Coronary artery (tissue), 2 donors: ENCODE measurements at regions not wholly inside any gene's neighbourhood (a gene's known extent, or its start where the extent isn't known, plus 50 kb on each side); places are given as distances from the start of the nearest gene placed in this dataset.
"Not testable (repeated sequence)": the region's sequence is repeated elsewhere in the genome, so short reads cannot be mapped to it uniquely, and the experiment has no call there.

ENCODE experiments used
- DNase-seq: peaks from one replicate; pipeline ENCODE4 v3.0.0-alpha.2; 2017; ENCODE audit warnings: low spot score
- H3K27ac ChIP-seq, 2 donors: fragments of 200-600 bp; sonication (generic); one replicate each; pipeline ENCODE4 v1.5.1; 2016 to 2019
- H3K4me3 ChIP-seq: fragments of 200-600 bp; sonication (generic); 2 replicates; pipeline ENCODE4 v1.5.1; 2016; ENCODE audit warnings: mild to moderate bottlenecking, moderate library complexity
- CTCF ChIP-seq: fragments of 200-600 bp; sonication (generic); IDR thresholded peaks from one replicate; pipeline ENCODE4 v1.5.1; 2019; ENCODE audit warnings: antibody characterized with exemption

GRCh38 chr7:153550173-153550572, 502.0 kb upstream of the DPP6 start:
- no peak for DNase-seq
- H3K27ac ChIP-seq, result no peak overlapping the region
- no peak overlapping the region for H3K4me3 ChIP-seq
- TF ChIP-seq CTCF, result no peak

GRCh38 chr7:153564391-153564790, 487.8 kb upstream of the DPP6 start:
- Histone ChIP-seq H3K4me3 (no peak overlapping the region), H3K27ac (no peak overlapping the region)
- DNase-seq, result no peak
- TF ChIP-seq CTCF, result no peak

GRCh38 chr7:153566324-153566723, 485.9 kb upstream of the DPP6 start:
- no peak for DNase-seq
- TF ChIP-seq CTCF, result no peak
- H3K4me3 ChIP-seq, result no peak overlapping the region
- no peak overlapping the region for H3K27ac ChIP-seq

GRCh38 chr7:153567426-153567825, 484.8 kb upstream of the DPP6 start:
- no peak for TF ChIP-seq CTCF
- Histone ChIP-seq H3K27ac (no peak overlapping the region), H3K4me3 (no peak overlapping the region)
- DNase-seq, result no peak

- H3K27ac ChIP-seq, DNase-seq, H3K4me3 ChIP-seq: not testable (repeated sequence)
Measured at GRCh38 chr7:153569520-153569919, 482.7 kb upstream of the DPP6 start.

GRCh38 chr7:153576096-153576495, 476.1 kb upstream of the DPP6 start:
- no peak overlapping the region for H3K4me3 ChIP-seq
- TF ChIP-seq CTCF, result no peak
- no peak for DNase-seq
- H3K27ac ChIP-seq, result no peak overlapping the region

- H3K27ac ChIP-seq, result no peak overlapping the region
- H3K4me3 ChIP-seq, result no peak overlapping the region
- DNase-seq, result no peak
- TF ChIP-seq CTCF, result no peak
Measured at GRCh38 chr7:153581419-153581818, 470.8 kb upstream of the DPP6 start.

- DNase-seq, result no peak
- H3K4me3 ChIP-seq, result no peak overlapping the region
- TF ChIP-seq CTCF, result no peak
- H3K27ac ChIP-seq, result no peak overlapping the region
Measured at GRCh38 chr7:153584132-153584531, 468.1 kb upstream of the DPP6 start.
